Nephron progenitor cell (in vitro differentiated cells): ENCODE measurements at regions not wholly inside any gene's neighbourhood (a gene's known extent, or its start where the extent isn't known, plus 50 kb on each side); places are given as distances from the start of the nearest gene placed in this dataset.

Experiments
- DNase-seq: peaks from one replicate; pipeline ENCODE4 v3.0.0; 2021
- H3K27ac Mint-ChIP-seq: 2 replicates; pipeline ENCODE4 v1.8.0; 2021; ENCODE audit warnings: mild to moderate bottlenecking, moderate library complexity, mixed read lengths
- H3K27me3 Mint-ChIP-seq: 2 replicates; pipeline ENCODE4 v1.8.0; 2021; ENCODE audit warnings: mild to moderate bottlenecking, low read depth, mixed read lengths; ENCODE audit not compliant: poor library complexity
- H3K36me3 Mint-ChIP-seq: 2 replicates; pipeline ENCODE4 v1.8.0; 2021; ENCODE audit warnings: low read depth, mixed read lengths
- H3K4me1 Mint-ChIP-seq: 2 replicates; pipeline ENCODE4 v1.8.0; 2021; ENCODE audit warnings: mixed read lengths
- H3K4me3 Mint-ChIP-seq: 2 replicates; pipeline ENCODE4 v1.8.0; 2021; ENCODE audit warnings: mild to moderate bottlenecking, moderate library complexity, mixed read lengths
- H3K9me3 Mint-ChIP-seq: 2 replicates; pipeline ENCODE4 v1.8.0; 2021; ENCODE audit warnings: mild to moderate bottlenecking, moderate library complexity, mixed read lengths
- CTCF ChIP-seq: fragments of 200-600 bp; sonication (generic); IDR thresholded peaks from 2 replicates; pipeline ENCODE4 v1.5.0; 2021; ENCODE audit warnings: antibody characterized with exemption

- DNase-seq, result no peak
- Mint-ChIP-seq H3K27me3 (no peaks in the 10 kb centered on the region), H3K9me3 (peaks cover under 1% of the 10 kb centered on the region), H3K4me3 (no peak overlapping the region), H3K27ac (no peak overlapping the region), H3K4me1 (peaks cover 9% of the 10 kb centered on the region), H3K36me3 (no peaks in the 10 kb centered on the region)
- TF ChIP-seq CTCF, result no peak
Observed at GRCh38 chr5:96499753-96500345, 66.8 kb upstream of the PCSK1 start.

- Mint-ChIP-seq H3K27ac (no peak overlapping the region), H3K4me1 (peaks cover 9% of the 10 kb centered on the region), H3K4me3 (no peak overlapping the region), H3K27me3 (peaks cover 6% of the 10 kb centered on the region), H3K9me3 (no peaks in the 10 kb centered on the region), H3K36me3 (no peaks in the 10 kb centered on the region)
- no peak for TF ChIP-seq CTCF
- DNase-seq, result no peak
Observed at GRCh38 chr5:96501991-96502646, 69.1 kb upstream of the PCSK1 start.

- DNase-seq, result no peak
- H3K9me3 Mint-ChIP-seq, result no peaks in the 10 kb centered on the region
- peaks cover 9% of the 10 kb centered on the region for H3K4me1 Mint-ChIP-seq
- H3K4me3 Mint-ChIP-seq, result no peak overlapping the region
- H3K27ac Mint-ChIP-seq, result no peak overlapping the region
- TF ChIP-seq CTCF, result no peak
- no peaks in the 10 kb centered on the region for H3K36me3 Mint-ChIP-seq
- peaks cover 6% of the 10 kb centered on the region for H3K27me3 Mint-ChIP-seq
Observed at GRCh38 chr5:96503501-96504236, 70.6 kb upstream of the PCSK1 start.

- Mint-ChIP-seq H3K27me3 (peaks cover 6% of the 10 kb centered on the region), H3K4me3 (no peak overlapping the region)
Observed at GRCh38 chr5:96506376-96506775, 73.3 kb upstream of the PCSK1 start.

GRCh38 chr5:96506866-96507527 lies 73.9 kb upstream of the PCSK1 start:
- no peaks in the 10 kb centered on the region for H3K9me3 Mint-ChIP-seq
- no peak overlapping the region for H3K27ac Mint-ChIP-seq
- no peak for DNase-seq
- TF ChIP-seq CTCF, result no peak
- H3K4me3 Mint-ChIP-seq, result no peak overlapping the region
- no peaks in the 10 kb centered on the region for H3K36me3 Mint-ChIP-seq
- H3K4me1 Mint-ChIP-seq, result peaks cover 9% of the 10 kb centered on the region
- H3K27me3 Mint-ChIP-seq, result peaks cover 6% of the 10 kb centered on the region

More at GRCh38 chr5:96506376-96506775, 73.3 kb upstream of the PCSK1 start:
- peaks cover 9% of the 10 kb centered on the region for H3K4me1 Mint-ChIP-seq
- no peak overlapping the region for H3K27ac Mint-ChIP-seq
- no peak for DNase-seq
- H3K9me3 Mint-ChIP-seq, result no peaks in the 10 kb centered on the region
- no peak for TF ChIP-seq CTCF
- H3K36me3 Mint-ChIP-seq, result no peaks in the 10 kb centered on the region
